Activated CD4-positive, alpha-beta T cell treated with anti-CD3 and anti-CD28 coated beads, Interleukin-2, amount 50 U/mL, for 48 hours (primary cell): ENCODE measurements at regions not wholly inside any gene's neighbourhood (a gene's known extent, or its start where the extent isn't known, plus 50 kb on each side); places are given as distances from the start of the nearest gene placed in this dataset.
"Not testable (repeated sequence)": the region's sequence is repeated elsewhere in the genome, so short reads cannot be mapped to it uniquely, and the experiment has no call there.

ENCODE experiments used
- DNase-seq, 2 experiments: peaks; one replicate each; pipeline ENCODE4 v3.0.0-alpha.2; 2020

- no peak for DNase-seq
These were observed 350.5 kb downstream of the PAX1 start for GRCh38 chr20:22055981-22056380.

- no peak for DNase-seq
These were observed 346.7 kb downstream of the PAX1 start for GRCh38 chr20:22052025-22052650.

- DNase-seq = not testable (repeated sequence)
These were observed 340.6 kb downstream of the PAX1 start for GRCh38 chr20:22045956-22046507.

- no peak for DNase-seq
These were observed 322.0 kb downstream of the PAX1 start for GRCh38 chr20:22027423-22027822.

GRCh38 chr20:22020201-22020600 lies 314.7 kb downstream of the PAX1 start:
- DNase-seq = no peak

- DNase-seq = no peak
These were observed 303.0 kb downstream of the PAX1 start for GRCh38 chr20:22008456-22008855.

- DNase-seq = no peak
These were observed 300.8 kb downstream of the PAX1 start for GRCh38 chr20:22006306-22006705.

- DNase-seq = no peak
These were observed 300.1 kb downstream of the PAX1 start for GRCh38 chr20:22005535-22005934.

GRCh38 chr20:22004946-22005345 lies 299.5 kb downstream of the PAX1 start:
- DNase-seq = no peak

- no peak for DNase-seq
These were observed 298.2 kb downstream of the PAX1 start for GRCh38 chr20:22003680-22004079.

GRCh38 chr20:22001886-22002285 lies 296.4 kb downstream of the PAX1 start:
- no peak for DNase-seq

GRCh38 chr20:21995461-21995860 lies 290.0 kb downstream of the PAX1 start:
- no peak for DNase-seq

GRCh38 chr20:21994203-21994602 lies 288.7 kb downstream of the PAX1 start:
- DNase-seq = no peak

- DNase-seq = no peak
These were observed 277.1 kb downstream of the PAX1 start for GRCh38 chr20:21982559-21982958.

- no peak for DNase-seq
These were observed 276.3 kb downstream of the PAX1 start for GRCh38 chr20:21981597-21982344.

- DNase-seq = no peak
These were observed 275.7 kb downstream of the PAX1 start for GRCh38 chr20:21981179-21981578.

- DNase-seq = no peak
These were observed 266.0 kb downstream of the PAX1 start for GRCh38 chr20:21971436-21971835.

- DNase-seq = no peak
These were observed 263.0 kb downstream of the PAX1 start for GRCh38 chr20:21968486-21968885.

GRCh38 chr20:21967481-21967880 lies 262.0 kb downstream of the PAX1 start:
- DNase-seq = no peak

- no peak for DNase-seq
These were observed 251.1 kb downstream of the PAX1 start for GRCh38 chr20:21956591-21956990.

GRCh38 chr20:21947406-21947805 lies 241.9 kb downstream of the PAX1 start:
- DNase-seq = no peak

- DNase-seq = no peak
These were observed 238.8 kb downstream of the PAX1 start for GRCh38 chr20:21944227-21944626.

GRCh38 chr20:21941941-21942805 lies 236.7 kb downstream of the PAX1 start:
- DNase-seq = no peak
